G401 (cell line): ENCODE measurements at regions not wholly inside any gene's neighbourhood (a gene's known extent, or its start where the extent isn't known, plus 50 kb on each side); places are given as distances from the start of the nearest gene placed in this dataset.
"Not testable (repeated sequence)": the region's sequence is repeated elsewhere in the genome, so short reads cannot be mapped to it uniquely, and the experiment has no call there.

Source experiments
- DNase-seq: peaks from one replicate; pipeline ENCODE4 v3.0.0-alpha.2; 2015; ENCODE audit warnings: low spot score
- in situ Hi-C: cut with HindIII; loops from 2 replicates; pipeline ENCODE4 v1.10.0; 2016; ENCODE audit warnings: low sequenced_read_pairs, mixed read lengths

GRCh38 chr10:28881171-28881882 is 204.0 kb downstream of the BAMBI start:
- no peak for DNase-seq
- in situ Hi-C loops = no loop called here

DNA sequence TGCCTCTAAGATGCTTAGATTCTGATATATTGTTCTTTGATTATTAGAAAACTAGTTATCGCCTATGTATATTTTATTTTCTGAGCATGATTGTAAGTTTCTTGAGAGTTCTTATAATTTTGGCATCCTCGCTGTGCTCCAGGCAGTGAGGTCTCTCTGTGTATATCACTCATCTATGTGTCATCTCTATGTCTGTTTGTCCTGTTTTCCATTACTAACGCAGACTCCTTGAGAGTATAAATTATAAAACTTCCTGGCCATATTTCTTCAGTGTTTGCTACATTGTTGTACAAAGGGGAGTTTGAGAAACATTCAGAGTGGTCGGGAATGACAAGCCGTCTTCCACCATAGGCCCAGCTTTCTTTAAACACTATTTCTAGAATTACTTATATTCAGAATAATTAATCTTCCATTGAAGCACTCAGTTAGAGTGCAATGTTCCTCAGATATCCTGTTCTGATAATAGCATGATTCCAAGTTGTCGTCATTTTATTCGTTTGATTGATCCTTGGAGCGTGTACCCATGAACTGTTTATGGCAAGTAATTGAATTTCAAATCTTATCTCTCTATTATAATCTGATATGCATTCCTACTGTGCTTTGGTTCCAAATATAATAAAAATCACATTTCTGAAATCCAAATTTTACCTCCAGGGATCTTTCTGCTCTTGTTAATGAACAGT is 206.6 kb downstream of the BAMBI start:
- in situ Hi-C loops = no loop called here

GRCh38 chr10:28890121-28890950 is 213.0 kb downstream of the BAMBI start:
- in situ Hi-C loops = no loop called here
- no peak for DNase-seq

More for the DNA sequence above, 206.6 kb downstream of the BAMBI start:
- DNase-seq = no peak

GRCh38 chr10:28891058-28891713 is 213.9 kb downstream of the BAMBI start:
- in situ Hi-C loops = no loop called here
- no peak for DNase-seq

- in situ Hi-C loops = no loop called here
- DNase-seq = no peak
These were observed 215.7 kb downstream of the BAMBI start for GRCh38 chr10:28892818-28893547.

GRCh38 chr10:28894146-28894545 is 216.8 kb downstream of the BAMBI start:
- in situ Hi-C loops = no loop called here
- DNase-seq = no peak

GRCh38 chr10:28895671-28896070 is 218.3 kb downstream of the BAMBI start:
- DNase-seq, in situ Hi-C loops: not testable (repeated sequence)

GRCh38 chr10:28896791-28897409 is 219.6 kb downstream of the BAMBI start:
- DNase-seq, in situ Hi-C loops: not testable (repeated sequence)

GRCh38 chr10:28897617-28898464 is 220.5 kb downstream of the BAMBI start:
- DNase-seq = no peak
- in situ Hi-C loops = no loop called here

GRCh38 chr10:28902215-28902614 is 224.9 kb downstream of the BAMBI start:
- DNase-seq = no peak
- in situ Hi-C loops = no loop called here

- in situ Hi-C loops = no loop called here
- DNase-seq = no peak
These were observed 225.7 kb downstream of the BAMBI start for GRCh38 chr10:28903063-28903462.

GRCh38 chr10:28903736-28904135 is 226.4 kb downstream of the BAMBI start:
- no peak for DNase-seq
- in situ Hi-C loops = no loop called here

- no peak for DNase-seq
- in situ Hi-C loops = no loop called here
These were observed 228.1 kb downstream of the BAMBI start for GRCh38 chr10:28905371-28905770.

DNA sequence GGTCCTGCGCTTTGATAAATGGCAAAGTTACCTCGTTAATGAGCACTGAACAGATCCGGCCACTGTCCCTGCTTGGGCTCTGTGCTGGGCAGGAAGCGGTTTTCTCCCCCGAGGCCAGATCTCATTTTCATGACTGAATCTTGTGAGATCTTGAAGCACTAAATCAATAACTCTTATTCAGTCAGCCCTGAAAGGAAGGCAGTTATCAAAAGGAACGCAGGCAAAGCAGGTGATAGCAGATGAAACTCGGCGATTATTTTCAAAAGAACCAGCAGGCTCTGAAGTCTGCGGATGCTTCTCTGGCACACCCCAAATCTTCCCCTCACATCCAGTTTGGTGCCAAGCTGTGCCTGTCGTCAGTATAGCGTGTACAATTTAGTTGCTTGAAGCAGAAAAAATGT is 228.7 kb downstream of the BAMBI start:
- DNase-seq = no peak

GRCh38 chr10:28906415-28906814 is 229.1 kb downstream of the BAMBI start:
- DNase-seq = no peak
- in situ Hi-C loops = no loop called here

More for the DNA sequence above, 228.7 kb downstream of the BAMBI start:
- in situ Hi-C loops = no loop called here

DNA sequence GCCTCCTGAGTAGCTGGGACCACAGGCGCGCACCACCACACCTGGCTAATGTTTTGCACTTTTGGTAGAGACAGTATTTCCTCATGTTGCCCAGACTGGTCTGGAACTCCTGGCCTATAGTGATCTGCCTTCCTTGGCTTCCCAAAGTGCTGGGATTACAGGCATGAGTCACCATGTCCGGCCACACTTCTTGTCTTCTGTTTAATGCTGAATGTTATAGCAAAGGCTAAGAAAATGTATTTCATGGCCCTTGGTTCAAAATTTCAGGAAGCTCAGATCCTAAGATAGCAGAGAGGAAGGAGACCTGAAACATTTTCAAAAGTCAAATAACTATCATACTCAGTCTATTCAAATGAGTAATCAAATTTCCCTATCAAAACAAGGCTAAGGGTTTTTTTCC is 229.6 kb downstream of the BAMBI start:
- DNase-seq = no peak
- in situ Hi-C loops = no loop called here

DNA sequence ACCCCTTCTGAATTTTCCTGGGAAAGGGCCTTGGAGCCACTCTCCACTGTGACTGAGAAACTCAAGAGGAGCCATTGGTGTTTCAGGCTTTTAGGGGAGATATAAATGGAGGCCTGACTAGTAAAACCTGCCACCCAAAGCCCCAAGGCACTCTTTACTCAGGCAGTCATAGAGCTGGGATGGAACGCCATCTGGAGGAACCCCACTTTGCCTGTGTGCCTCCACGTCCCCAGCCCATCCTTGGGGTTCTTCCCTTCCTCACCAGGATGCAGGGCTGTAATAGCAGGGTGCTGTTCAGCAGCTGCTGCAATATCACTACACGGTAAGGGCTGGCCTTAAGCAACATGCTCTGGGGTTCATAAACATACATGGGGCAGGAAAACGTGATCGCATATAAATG is 232.6 kb downstream of the BAMBI start:
- in situ Hi-C loops = no loop called here
- DNase-seq = no peak

GRCh38 chr10:28910956-28911355 is 233.6 kb downstream of the BAMBI start:
- no peak for DNase-seq
- in situ Hi-C loops = no loop called here
